ENCODE measurements at regions not wholly inside any gene's neighbourhood (a gene's known extent, or its start where the extent isn't known, plus 50 kb on each side); places are given as distances from the start of the nearest gene placed in this dataset.
A peak's percentile ranks its signal among the peaks of the same experiment; 100 is the strongest.
"Not testable (repeated sequence)": the region's sequence is repeated elsewhere in the genome, so short reads cannot be mapped to it uniquely, and the experiment has no call there.

DNA sequence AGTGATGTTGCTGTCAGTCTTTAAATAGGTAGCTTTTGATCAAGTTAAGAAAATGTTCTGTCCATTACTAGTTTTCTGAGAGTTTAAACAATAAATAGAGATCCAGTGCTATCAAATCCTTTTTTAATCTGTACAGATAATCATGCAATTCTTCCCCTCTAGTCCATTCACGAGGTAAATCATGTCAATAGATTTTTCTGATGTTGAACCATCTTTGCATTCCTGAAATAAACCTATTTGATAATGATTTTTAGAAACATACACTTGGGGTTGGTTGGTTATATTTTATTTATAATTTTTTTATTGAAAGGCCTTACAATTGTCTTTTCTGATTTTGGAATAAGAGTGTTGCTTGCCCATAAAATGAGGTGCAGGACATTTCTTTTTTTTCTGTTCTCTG is 95.0 kb downstream of the FAM53A start:
- no peak for DNase-seq (ENCODE audit: low read depth in 1 of 2, low spot score in 1 of 2)

DNA sequence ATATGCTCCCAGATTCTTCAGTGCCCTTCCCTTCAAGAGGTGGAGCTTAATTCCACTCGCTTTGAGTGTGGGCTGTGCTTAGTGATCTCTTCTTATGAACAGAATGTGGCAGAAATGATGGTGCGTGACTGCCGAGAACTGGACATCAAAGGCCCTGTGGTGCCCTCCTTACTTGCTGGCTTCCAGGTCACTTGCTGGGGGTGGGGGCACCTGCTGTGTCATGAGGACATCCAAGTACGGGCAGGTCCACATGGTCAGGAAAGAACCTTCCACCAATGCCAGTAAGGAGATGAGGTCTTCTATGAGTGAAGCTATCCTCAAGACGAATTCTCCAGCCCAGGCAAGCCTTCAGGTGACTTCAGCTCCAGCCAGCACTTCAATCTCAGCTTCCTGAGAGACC is 95.8 kb downstream of the FAM53A start:
- DNase-seq (ENCODE audit: low read depth in 1 of 2, low spot score in 1 of 2) = no peak

DNA sequence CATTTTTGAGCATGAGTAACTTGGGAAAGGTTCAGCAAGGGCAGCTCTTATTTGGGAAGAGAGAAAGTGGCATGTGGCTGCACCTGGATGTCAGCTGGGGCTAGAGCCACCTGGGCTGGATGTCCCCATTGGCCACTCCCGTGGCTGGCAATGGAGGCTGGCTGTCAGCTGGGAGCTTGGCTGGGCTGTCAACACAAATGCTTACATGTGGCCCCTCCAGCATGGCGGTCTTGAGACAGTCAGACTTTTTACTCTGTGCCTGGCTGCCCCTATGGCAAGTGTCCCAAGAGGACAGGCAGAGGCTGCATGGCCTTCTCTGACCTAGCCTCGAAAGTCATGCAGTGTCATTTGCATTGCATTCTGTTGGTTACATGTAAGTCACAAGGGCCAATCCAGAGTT is 99.6 kb downstream of the FAM53A start:
- no peak for DNase-seq (ENCODE audit: low read depth in 1 of 2, low spot score in 1 of 2)

DNA sequence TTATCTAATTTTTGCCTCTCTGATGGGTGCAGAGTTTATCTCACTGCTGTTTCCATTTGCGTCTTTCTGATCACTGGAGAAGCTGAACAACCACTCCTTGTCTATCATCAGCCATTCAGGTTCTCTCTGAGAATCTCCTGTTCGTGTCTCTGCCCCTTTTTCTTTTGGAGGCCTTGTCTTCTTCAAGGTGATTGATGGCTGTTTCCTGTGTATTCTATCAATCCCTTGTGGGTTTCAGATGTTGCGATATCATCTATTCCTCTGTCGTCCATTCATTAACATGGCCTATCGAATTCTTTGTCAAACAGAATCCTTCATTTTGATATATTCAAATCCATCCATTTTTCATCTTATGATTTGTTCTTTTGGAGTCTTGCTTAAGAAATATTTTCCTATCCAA is 100.3 kb downstream of the FAM53A start:
- no peak for DNase-seq (ENCODE audit: low read depth in 1 of 2, low spot score in 1 of 2)

DNA sequence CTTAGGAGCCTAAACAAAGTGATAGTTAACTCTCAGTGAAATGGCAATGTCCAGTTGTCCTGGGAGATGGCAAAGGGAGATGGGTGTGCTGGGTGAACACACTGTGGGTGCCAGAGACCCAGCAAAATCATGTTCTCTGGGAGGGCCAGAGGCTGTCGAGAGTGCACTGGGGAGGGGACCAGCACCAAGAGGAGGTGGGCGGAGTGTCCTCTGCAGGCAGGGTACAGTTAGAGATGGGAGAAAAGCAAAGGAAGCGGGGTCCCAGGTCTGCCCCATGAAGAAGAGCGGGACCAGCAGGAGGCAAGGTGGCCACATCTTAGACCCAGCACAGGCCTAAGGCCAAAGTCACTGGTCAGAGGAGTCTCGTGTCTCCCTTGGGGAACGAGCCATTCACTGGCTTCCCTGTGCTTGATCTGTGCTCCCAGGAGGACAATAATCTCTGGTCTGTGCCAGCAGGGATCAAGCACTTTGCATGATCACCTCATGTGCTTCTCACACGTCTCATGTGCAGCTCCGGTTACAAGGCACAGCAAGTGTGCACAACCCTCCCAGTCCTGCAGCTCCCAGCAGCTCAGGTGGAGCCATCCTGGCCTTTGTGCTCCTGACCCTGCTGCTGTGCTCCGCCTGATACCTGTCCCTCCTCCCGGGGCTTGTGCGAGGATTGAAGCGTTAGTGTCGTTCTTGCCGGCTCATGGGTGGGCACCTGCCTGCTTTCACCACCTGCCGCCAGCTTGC is 100.9 kb downstream of the FAM53A start:
- no peak for DNase-seq (ENCODE audit: low read depth in 1 of 2, low spot score in 1 of 2)

DNA sequence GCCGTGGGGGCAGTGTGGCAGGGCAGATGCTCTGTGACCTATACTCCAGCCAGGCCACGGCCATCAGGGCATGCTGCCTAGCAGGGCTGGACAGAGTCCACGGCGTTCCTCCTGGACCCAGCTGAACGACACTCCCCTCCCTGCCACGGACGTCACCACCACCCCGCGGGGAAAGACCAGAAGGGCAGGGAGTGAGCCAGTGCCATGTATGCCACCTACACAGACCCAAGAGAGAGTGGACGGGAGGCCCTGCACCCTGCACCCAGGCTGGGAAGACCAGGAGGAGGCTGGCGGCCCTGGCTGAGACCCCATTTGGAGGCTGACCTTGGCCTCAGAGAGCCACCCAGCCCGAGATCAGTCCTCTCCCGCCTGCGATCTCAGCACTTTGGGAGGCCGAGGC is 101.9 kb downstream of the FAM53A start:
- DNase-seq (ENCODE audit: low read depth in 1 of 2, low spot score in 1 of 2) = no peak

DNA sequence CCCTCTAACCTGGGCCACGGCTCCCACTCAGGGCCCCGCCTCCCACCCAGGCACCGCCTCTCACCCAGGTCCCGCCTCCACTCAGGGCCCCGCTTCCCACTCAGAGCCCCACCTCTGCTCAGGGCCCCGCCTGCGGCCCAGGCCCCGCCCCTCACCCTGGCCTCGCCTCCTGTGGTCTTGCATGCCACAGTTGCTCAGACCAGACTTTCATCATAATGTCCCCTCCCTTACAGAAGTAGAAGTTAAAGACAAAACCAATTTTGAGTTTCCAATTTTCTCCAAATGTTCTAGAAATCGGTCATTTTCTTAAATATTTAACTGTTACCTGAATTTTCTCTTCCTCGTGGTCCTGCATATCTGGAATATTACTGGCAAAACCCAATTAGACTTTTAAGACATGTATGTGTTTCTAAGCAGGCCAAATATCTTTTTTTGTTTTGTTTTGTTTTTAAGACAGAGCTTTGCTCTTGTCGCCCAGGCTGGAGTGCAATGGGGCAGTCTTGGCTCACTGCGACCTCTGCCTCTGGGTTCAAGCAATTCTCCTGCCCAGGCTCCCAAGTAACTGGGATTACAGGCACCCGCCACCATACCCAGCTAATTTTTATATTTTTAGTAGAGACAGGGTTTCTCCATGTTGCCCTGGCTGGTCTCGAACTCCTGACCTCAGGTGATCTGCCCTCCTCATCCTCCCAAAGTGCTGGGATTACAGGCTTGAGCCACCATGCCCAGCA is 102.8 kb downstream of the FAM53A start:
- peak; percentile 65 to 81 for DNase-seq (ENCODE audit: low read depth in 1 of 2, low spot score in 1 of 2)

DNA sequence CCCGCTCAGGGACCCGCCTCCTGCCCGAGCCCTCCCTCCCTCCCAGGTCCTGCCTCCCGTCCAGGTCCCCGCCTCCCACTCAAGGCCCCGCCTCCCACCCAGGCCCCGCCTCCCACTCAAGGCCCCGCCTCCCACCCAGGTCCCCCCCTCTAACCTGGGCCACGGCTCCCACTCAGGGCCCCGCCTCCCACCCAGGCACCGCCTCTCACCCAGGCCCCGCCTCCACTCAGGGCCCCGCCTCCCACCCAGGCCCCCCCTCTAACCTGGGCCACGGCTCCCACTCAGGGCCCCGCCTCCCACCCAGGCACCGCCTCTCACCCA is 103.5 kb downstream of the FAM53A start:
- DNase-seq (ENCODE audit: low read depth in 1 of 2, low spot score in 1 of 2) = not testable (repeated sequence)

DNA sequence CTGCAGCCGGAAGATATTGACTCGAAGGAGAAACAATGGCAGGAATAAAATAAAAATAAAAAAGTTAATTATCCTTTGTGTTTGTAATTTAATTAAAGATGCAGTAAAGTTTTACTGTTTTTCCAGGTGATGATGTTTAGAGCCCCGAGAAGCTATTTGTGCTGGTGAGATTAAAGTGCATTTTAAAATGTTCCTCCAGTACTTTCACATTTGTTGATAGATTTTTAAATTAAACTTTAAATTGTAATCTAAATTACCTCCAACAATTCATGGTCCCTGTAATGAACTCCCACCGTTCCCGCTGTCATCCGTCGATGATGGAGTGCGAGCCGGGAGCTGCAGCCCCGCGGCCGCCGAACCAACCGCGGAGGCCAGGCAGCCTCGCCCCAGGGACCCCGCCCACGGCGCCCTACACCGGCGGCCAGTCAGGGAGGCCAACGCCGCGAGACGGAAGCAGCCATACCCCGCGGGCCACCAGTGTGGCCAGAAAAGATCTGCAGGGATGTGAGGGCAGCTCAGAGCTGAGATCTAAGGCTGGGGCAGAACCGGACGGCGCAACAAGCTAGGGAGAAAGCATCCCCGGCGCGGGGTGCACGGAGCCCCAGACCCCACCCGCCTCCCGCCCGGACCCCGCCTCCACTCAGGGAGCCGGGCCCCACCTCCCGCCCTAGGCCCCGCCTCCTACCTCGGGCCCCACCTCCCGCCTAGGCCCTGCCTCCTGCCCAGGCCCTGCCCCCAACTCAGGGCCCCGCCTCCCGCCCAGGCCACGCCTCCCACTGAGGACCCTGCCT is 104.0 kb downstream of the FAM53A start:
- DNase-seq (ENCODE audit: low read depth in 1 of 2, low spot score in 1 of 2) = peak; percentile 77 to 89

DNA sequence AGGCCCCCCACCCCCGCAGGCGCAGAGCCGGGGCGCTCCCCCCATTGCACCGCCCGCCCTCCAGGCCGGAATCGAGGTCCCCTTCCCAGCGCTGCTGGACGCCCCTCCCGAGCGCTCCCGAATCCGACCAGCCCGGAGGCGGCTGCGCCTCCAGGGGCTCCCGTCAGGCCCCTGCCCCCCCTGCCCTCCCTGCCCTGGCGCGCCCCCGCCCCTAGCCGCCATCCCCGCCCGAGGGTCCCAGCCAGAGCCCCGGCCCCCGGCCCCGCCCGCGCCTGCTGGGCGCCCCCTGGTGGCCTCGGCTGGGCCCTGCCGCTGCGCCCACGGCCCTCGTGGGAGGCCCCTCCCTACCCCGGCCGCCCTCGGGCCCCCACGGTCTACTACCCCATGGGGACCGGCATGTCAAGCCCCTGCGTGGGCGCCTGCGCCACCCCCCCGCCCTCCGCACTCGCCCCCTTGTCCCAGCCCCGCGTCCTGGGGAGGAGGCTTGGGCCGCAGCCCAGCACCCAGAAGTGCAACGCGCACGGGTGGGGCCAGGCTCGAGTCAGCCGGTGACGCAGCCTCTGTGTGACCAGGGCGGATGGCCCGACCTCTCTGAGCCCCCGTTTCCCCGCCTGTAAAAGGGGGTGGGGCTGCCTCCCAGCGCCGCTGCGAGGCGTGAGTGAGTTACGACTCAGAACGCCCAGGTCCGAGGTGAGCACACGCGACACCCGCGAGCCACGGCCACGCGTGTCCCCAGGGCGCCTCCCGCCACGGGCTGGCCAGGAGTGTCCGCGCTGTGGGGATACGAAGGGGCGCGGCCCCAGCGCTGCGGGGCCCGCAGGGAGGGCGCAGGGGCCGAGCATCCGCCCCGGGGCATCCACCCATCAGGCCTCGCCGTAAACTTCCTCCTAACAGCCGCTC is 104.9 kb downstream of the FAM53A start:
- DNase-seq (ENCODE audit: low read depth in 1 of 2, low spot score in 1 of 2) = peak; percentile 45 to 59

DNA sequence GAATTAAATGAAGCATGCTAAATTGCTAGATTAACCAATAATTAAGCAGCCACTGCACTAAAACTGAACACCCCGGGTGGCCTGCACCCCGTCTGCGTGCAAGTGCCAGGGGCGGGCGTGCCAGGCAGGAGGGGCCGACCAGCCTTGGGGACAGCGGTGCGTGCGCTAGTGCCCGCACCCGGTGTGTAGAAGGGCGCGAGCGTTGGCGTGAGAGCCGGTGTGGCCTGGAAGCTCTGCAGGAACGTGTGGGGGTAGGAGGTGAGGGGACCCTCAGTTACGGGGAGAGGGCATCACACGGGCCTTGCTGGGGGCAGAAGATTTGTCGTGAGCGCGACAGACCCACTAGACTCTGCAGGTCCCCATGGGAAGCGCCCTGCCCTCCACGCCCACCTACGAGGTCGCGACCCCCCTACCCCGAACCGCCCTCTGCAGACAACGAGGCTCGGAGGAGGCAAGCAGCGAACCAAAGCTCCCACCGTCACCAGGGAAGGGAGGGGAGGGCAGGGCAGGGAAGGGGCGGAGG is 105.8 kb downstream of the FAM53A start:
- no peak for DNase-seq (ENCODE audit: low read depth in 1 of 2, low spot score in 1 of 2)

DNA sequence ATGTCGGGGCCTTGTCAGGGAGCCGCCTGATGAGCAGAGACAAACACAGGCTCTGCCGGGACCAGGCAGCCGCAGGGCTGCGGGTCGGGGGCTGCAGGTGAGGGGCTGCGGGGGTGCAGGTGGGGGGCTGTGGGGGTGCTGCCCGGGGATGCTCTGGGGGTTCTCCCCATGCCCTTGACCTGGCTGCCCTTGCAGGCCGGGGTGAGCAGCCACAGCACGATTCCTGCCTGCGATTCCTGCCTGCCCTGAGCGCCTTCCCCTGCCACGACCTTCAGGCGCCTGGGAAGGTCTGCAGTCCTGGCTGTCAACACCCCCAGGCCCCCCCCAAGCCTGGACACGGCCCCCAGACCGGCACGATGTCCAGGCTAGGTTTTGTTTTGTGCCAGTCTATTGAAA is 106.3 kb downstream of the FAM53A start:
- no peak for DNase-seq (ENCODE audit: low read depth in 1 of 2, low spot score in 1 of 2)

DNA sequence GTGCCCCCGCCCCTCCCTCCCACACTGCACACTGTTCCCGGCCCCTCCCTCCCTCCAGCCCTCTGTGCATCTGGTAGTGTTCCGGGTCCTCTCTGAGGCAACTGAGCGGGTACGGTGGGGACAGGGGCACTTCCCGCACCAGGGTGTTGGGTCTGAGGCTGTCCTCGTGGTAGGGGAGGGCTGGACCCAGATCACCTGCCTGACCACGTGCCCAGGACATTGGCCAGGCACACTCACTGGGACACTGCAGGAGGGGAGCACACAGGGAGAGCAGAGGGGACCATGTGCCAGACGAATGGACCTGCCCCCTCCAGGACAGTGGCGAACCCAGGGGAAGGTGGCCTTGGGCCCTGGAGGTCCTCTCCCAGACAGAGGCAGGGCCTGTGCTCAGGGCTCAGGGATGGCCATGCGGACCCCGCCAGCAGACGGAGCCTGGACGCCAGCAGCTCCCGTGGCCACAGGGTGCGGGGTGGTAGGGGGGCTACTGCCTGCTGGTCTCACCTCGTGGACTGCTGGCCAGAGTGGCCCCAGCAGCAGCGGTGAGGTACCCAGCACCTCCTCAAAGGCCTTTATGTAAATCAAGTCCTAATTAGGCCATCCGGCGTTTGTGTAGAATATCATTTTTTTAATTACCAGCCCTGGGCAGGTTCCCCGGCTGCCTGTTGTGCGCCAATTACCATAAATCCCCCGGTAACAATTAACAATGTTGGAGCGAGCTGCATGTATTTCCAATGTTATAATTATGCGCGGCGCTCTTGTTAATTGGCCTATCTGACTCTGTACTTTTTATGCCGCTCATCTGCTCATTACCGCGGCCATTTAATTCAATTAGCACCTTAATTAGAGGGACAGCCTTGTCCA is 106.9 kb downstream of the FAM53A start:
- DNase-seq (ENCODE audit: low read depth in 1 of 2, low spot score in 1 of 2) = no peak

DNA sequence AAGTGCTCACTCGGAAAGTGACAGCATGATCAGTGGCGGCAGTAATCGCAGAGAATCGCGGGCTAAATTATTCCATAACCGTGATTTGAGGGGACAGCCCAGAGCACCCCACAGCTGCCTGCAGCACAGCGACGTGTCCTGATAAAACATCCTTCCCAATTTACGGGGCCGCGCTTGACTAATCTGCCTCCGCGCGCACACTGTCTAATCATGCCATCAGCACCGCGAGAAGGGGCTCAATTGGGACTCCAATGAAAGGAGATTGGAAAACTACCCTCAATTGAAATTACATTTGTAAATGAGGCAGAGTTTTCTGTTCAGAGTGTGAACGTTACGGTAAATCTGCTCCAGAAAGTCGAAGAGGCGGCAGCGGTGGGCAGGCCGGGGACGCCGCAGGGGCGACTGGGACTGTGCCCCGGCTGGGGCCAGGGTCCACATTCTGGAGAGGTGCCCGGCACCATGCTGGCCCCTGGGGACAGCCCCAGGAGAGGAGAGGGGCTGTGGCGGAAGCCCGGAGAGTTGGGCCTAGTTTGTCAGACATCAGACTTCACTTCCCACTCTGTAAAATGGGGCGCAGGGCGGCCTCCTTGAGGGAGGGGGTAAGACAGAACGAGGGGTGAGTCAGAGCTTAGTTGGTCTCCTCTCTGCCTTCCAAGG is 107.7 kb downstream of the FAM53A start:
- no peak for DNase-seq (ENCODE audit: low read depth in 1 of 2, low spot score in 1 of 2)

DNA sequence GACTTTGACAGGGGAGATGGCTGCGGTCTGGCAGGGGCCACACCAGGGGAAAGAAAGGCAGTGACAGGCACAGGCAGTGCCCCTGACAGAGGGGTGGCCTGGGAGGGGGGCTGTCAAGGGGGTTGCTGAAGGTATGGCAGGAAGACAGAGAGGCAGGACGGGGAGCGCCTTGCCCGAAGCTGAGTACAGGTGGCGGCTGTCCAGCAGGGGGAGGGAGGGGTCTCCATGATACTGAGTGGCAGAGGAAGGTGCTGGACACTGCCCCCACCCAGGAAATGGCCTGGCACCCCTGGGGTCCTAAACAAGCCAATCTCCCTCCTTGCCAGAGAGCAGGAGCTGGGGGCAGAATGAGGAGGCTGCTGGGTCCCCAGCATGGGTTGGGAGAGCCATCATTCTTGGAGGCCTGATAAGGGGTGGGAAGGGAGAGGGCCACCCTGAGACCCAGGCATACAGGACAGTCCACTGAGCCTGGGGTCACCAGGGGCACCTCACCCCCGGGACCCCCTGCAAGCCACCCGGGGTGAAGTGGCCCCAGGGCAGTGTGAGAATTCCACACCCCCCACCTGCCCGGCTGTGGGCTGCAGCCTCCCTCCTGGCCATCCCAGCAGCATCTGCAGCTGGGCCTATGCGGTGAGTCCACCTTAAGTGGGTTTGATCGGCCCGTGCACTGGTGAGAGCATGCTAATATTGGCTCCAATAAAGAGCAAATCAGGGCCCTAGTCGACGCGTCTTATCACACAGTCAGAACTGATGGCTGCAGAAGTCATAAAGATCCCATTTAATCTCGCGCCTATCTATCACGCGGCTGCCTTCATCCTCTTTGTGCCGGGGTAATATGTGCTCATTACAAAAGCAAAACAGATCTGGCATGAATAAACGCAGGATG is 108.5 kb downstream of the FAM53A start:
- DNase-seq (ENCODE audit: low read depth in 1 of 2, low spot score in 1 of 2) = no peak

DNA sequence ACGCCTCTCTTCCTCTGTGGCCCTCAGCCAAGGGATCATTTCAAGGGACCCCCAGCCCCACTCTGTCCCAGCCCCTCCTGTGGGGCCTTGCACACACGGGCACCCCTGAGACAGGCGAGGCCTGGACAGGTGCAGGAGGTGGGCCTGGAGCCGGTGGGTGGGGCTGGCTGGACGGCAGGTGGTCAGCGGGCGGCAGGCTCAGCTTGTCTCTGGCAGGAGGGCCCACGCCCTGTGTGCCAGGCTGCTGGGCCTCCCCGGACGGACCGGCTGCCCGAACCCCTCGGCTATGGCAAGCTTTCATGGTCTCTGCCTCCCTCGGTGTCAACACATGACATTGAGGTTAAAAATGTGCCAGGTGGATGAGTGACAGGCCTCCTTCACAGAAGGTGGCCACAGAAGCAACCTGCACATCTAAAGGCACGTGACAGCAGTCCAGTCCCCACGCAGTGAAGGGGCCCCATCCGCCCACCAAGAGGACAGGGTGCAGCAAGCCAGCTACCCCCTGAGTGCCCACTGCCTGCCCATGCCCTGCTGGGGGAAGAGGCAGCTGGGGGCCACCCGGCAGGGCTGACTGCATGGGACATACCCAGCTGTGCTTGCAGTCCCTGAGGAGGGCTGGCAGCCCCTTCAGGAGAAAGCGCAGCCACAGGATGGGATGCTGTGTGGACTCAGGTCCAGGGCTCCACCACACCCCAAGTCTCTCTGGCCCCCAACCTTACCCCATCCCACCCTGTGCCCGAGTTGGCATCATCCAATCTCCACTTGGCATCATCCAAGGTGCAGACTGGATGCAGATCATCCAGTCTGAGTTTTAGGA is 109.3 kb downstream of the FAM53A start:
- DNase-seq (ENCODE audit: low read depth in 1 of 2, low spot score in 1 of 2) = no peak

DNA sequence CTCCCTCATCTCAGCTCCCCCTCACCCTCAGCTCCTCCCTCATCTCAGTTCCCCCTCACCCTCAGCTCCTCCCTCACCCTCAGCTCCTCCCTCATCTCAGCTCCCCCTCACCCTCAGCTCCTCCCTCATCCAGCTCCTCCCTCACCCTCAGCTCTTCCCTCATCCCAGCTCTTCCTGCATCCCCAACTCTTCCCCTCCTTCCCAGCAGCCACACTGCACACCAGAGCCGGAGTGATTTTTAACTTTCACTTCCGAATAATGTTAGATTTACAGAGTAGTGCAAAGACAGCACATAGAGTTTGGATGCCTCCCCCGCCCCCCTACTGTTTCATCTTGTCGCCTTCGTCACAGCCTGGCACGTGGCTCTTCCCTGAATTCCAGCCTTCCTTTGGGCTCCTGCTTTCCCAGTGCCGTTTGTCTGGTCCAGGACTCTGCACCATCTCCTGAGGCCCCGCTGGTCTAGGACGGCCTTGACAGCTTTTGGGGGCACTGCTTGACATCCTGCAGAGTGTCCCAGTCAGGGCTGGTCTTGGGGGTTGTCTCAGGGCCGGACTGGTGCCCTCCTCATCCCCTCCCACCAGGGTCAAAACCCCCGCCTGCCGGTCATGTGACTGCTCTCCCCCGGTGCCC is 110.2 kb downstream of the FAM53A start:
- no peak for DNase-seq (ENCODE audit: low read depth in 1 of 2, low spot score in 1 of 2)
